HUES48 (cell line): ENCODE measurements at regions not wholly inside any gene's neighbourhood (a gene's known extent, or its start where the extent isn't known, plus 50 kb on each side); places are given as distances from the start of the nearest gene placed in this dataset.

Experiments used
- H3K27ac ChIP-seq: one replicate; pipeline ENCODE4 v1.7.0; 2013; ENCODE audit warnings: low read depth, low read length, inconsistent platforms
- H3K27me3 ChIP-seq: 2 replicates; pipeline ENCODE4 v1.6.1; 2013; ENCODE audit warnings: mild to moderate bottlenecking, low read length; ENCODE audit not compliant: control insufficient read depth, insufficient read depth
- H3K36me3 ChIP-seq: 2 replicates; pipeline ENCODE4 v1.6.1; 2013; ENCODE audit warnings: low read length; ENCODE audit not compliant: control insufficient read depth, insufficient read depth
- H3K4me1 ChIP-seq: 2 replicates; pipeline ENCODE4 v1.6.1; 2013; ENCODE audit warnings: mild to moderate bottlenecking, low read length; ENCODE audit not compliant: control insufficient read depth, insufficient read depth
- H3K4me3 ChIP-seq: 2 replicates; pipeline ENCODE4 v1.5.1; 2013; ENCODE audit warnings: mild to moderate bottlenecking, low read depth, low read length
- H3K9ac ChIP-seq: 2 replicates; pipeline ENCODE4 v1.6.1; 2013; ENCODE audit warnings: mild to moderate bottlenecking, low read depth, low read length, moderate library complexity
- H3K9me3 ChIP-seq: 2 replicates; pipeline ENCODE4 v1.6.1; 2013; ENCODE audit warnings: low read length; ENCODE audit not compliant: control insufficient read depth, insufficient read depth

- H3K4me3 ChIP-seq = no peak overlapping the region
- no peak overlapping the region for H3K27ac ChIP-seq
- H3K9ac ChIP-seq = no peak overlapping the region
- H3K4me1 ChIP-seq = peaks cover 14% of the 10 kb centered on the region; the same call in 1 of the 2 replicates
- no peaks in the 10 kb centered on the region for H3K9me3 ChIP-seq
- H3K27me3 ChIP-seq = no peaks in the 10 kb centered on the region
- H3K36me3 ChIP-seq = no peaks in the 10 kb centered on the region
These were observed 294.1 kb upstream of the FLRT2 start for GRCh38 chr14:85235868-85236267.

- Histone ChIP-seq H3K9me3 (no peaks in the 10 kb centered on the region), H3K4me1 (peaks cover 14% of the 10 kb centered on the region; the same call in 1 of the 2 replicates), H3K9ac (no peak overlapping the region), H3K27me3 (no peaks in the 10 kb centered on the region), H3K4me3 (no peak overlapping the region), H3K36me3 (no peaks in the 10 kb centered on the region), H3K27ac (no peak overlapping the region)
These were observed 293.6 kb upstream of the FLRT2 start for GRCh38 chr14:85236296-85236695.

GRCh38 chr14:85239791-85240190, 290.2 kb upstream of the FLRT2 start:
- no peaks in the 10 kb centered on the region for H3K36me3 ChIP-seq
- H3K9ac ChIP-seq = no peak overlapping the region
- no peaks in the 10 kb centered on the region for H3K27me3 ChIP-seq
- no peaks in the 10 kb centered on the region for H3K9me3 ChIP-seq
- no peak overlapping the region for H3K27ac ChIP-seq
- no peak overlapping the region for H3K4me3 ChIP-seq
- peaks cover 9% of the 10 kb centered on the region; the same call in 1 of the 2 replicates for H3K4me1 ChIP-seq

DNA sequence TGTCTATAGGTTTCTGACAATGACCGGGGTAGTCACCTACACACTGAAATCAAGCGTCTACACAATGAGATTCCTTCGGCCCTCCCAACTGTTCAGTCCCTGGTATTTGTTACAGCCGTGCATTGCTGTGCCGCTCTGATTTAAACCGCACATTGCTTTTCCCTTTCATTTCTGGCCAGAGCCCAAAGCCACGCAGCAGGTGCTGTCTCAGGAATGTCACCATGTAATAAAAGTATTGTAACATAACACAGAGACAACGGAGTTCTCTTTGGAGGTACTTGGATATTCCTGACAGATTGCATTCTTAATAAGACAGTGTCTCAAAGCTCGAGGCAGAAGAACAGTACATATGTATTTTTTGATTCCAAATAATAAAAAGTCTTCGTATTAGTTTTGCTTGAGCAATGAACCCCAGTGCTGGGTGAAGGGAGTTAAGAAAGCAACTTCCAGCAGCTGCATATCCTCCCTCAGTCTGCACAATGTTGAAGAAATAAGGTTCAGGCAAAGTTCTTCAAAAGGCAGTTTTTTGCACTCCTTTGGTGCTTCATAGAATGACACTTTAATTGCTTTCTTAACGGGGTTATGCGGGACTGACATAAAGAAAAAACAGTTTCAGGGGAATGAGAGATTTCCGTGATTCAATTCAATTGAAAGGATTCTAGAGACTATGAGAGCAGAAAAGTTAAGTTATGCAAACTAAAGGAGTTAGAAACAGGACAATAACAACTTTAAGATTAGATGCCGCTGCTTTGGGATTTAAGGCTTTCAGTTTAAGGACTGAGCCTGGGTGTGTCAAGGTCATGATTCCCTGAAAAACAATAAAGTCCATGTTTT, 288.7 kb upstream of the FLRT2 start:
- Histone ChIP-seq H3K4me1 (peaks cover 9% of the 10 kb centered on the region; the same call in 1 of the 2 replicates), H3K27ac (no peak overlapping the region), H3K4me3 (no peak overlapping the region), H3K27me3 (no peaks in the 10 kb centered on the region), H3K36me3 (no peaks in the 10 kb centered on the region), H3K9ac (no peak overlapping the region), H3K9me3 (no peaks in the 10 kb centered on the region)

DNA sequence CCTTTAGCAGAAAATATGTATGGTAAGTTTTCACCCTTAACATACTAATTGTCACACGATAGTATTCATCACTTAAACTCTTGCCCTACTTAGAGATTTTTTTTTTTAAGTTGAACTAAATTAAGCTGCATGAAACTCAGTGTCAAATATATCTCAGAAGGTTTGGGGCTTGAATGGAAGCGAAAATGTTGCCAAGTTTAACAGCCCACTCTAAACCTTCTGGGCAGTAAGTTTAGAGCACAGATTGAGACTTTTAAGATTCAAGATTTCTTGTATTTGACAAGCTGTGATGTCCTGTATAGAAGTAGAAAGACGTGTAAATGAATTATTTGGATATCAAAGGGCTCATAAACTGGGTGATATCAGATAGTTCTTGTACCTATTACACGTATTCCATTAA, 287.3 kb upstream of the FLRT2 start:
- Histone ChIP-seq H3K27me3 (no peaks in the 10 kb centered on the region), H3K27ac (no peak overlapping the region), H3K4me1 (peaks cover 9% of the 10 kb centered on the region; the same call in 1 of the 2 replicates), H3K9ac (no peak overlapping the region), H3K36me3 (no peaks in the 10 kb centered on the region), H3K4me3 (no peak overlapping the region), H3K9me3 (no peaks in the 10 kb centered on the region)

- H3K9me3 ChIP-seq = no peaks in the 10 kb centered on the region
- H3K4me1 ChIP-seq = peaks cover 9% of the 10 kb centered on the region; the same call in 1 of the 2 replicates
- H3K4me3 ChIP-seq = no peak overlapping the region
- no peaks in the 10 kb centered on the region for H3K27me3 ChIP-seq
- H3K9ac ChIP-seq = no peak overlapping the region
- H3K36me3 ChIP-seq = no peaks in the 10 kb centered on the region
- H3K27ac ChIP-seq = no peak overlapping the region
These were observed 286.6 kb upstream of the FLRT2 start for GRCh38 chr14:85243321-85243720.

GRCh38 chr14:85247071-85247470, 282.9 kb upstream of the FLRT2 start:
- Histone ChIP-seq H3K4me3 (no peak overlapping the region), H3K27me3 (no peaks in the 10 kb centered on the region), H3K9me3 (no peaks in the 10 kb centered on the region), H3K36me3 (no peaks in the 10 kb centered on the region), H3K4me1 (peaks cover 15% of the 10 kb centered on the region; the same call in 1 of the 2 replicates), H3K27ac (no peak overlapping the region), H3K9ac (no peak overlapping the region)

GRCh38 chr14:85248881-85249635, 280.9 kb upstream of the FLRT2 start:
- H3K27me3 ChIP-seq = no peaks in the 10 kb centered on the region
- H3K9ac ChIP-seq = no peak overlapping the region
- no peak overlapping the region for H3K27ac ChIP-seq
- no peak overlapping the region for H3K4me3 ChIP-seq
- H3K9me3 ChIP-seq = no peaks in the 10 kb centered on the region
- no peaks in the 10 kb centered on the region for H3K36me3 ChIP-seq
- peaks cover 15% of the 10 kb centered on the region; the same call in 1 of the 2 replicates for H3K4me1 ChIP-seq

DNA sequence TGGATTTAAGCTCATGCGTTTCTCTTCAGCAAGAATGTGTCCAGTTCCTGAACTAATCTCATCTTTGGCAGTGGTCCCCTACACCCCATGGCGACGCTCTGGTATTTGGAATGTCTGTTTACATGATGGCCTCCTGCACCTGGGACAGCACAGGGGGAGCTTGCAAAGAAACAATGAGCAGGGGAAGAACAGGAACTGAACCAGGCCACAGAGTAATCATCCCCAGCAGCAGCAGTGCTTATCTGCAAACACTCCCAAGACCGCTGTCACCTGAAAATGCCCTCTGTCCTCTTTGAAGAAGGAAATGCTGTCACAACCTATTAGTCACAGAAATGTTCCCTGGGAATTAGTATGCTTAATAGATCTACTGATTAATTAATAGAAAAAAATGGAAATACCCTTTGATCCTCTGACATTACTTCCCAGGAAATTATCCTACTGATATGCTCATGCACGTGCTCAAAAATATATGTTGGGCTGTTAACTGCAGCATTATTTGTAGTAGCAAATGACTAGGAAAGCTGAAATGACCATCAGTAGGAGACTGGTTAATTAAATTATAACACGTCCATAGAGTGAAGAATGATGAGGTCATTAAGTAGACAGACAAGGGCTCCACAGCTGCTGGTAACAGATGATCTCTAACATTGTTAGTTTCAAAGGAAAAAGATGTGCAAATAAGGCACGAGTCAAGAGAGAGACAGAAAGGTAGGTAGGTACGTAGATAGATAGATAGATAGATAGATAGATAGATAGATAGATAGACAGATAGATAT, 279.3 kb upstream of the FLRT2 start:
- Histone ChIP-seq H3K36me3 (no peaks in the 10 kb centered on the region), H3K4me1 (peaks cover 15% of the 10 kb centered on the region; the same call in 1 of the 2 replicates), H3K4me3 (no peak overlapping the region), H3K9me3 (no peaks in the 10 kb centered on the region), H3K27ac (peak overlapping the region; percentile 1), H3K27me3 (no peaks in the 10 kb centered on the region), H3K9ac (no peak overlapping the region)

- Histone ChIP-seq H3K36me3 (no peaks in the 10 kb centered on the region), H3K27ac (no peak overlapping the region), H3K4me3 (no peak overlapping the region), H3K27me3 (no peaks in the 10 kb centered on the region), H3K9me3 (no peaks in the 10 kb centered on the region), H3K9ac (no peak overlapping the region), H3K4me1 (peaks cover 15% of the 10 kb centered on the region; the same call in 1 of the 2 replicates)
These were observed 277.9 kb upstream of the FLRT2 start for GRCh38 chr14:85252011-85252410.
